BJ (cell line): ENCODE measurements at regions not wholly inside any gene's neighbourhood (a gene's known extent, or its start where the extent isn't known, plus 50 kb on each side); places are given as distances from the start of the nearest gene placed in this dataset.

Source experiments
- CTCF ChIA-PET: fragments of 350-600 bp; formaldehyde crosslinking; extraction: SDS; loops from one replicate; lab custom pipeline; 2021; ENCODE audit warnings: antibody characterized with exemption, inconsistent platforms; lab: Yijun Ruan, JAX
- POLR2A ChIA-PET: fragments of 300-600 bp; sonication (Branson Sonifier 250); formaldehyde crosslinking; extraction: SDS; loops from one replicate; lab custom pipeline; 2021; ENCODE audit warnings: antibody characterized with exemption; lab: Charles Lee
- DNase-seq: peaks from one replicate; pipeline ENCODE4 v3.0.0-alpha.2; 2011; ENCODE audit warnings: low read depth
- H3K27me3 ChIP-seq: 2 replicates; pipeline ENCODE4 v1.6.0; 2011; ENCODE audit warnings: low read length; ENCODE audit not compliant: control insufficient read depth, insufficient read depth
- H3K36me3 ChIP-seq: 2 replicates; pipeline ENCODE4 v1.5.1; 2011; ENCODE audit warnings: low read length; ENCODE audit not compliant: control insufficient read depth, insufficient read depth
- H3K4me3 ChIP-seq: 2 replicates; pipeline ENCODE4 v1.5.1; 2011; ENCODE audit warnings: low read depth, mild to moderate bottlenecking, control low read depth, low read length
- CTCF ChIP-seq: IDR thresholded peaks from 2 replicates; pipeline ENCODE4 v1.5.1; 2011; ENCODE audit warnings: low read depth, mild to moderate bottlenecking, control low read depth, inconsistent platforms, low read length, moderate library complexity; ENCODE audit not compliant: insufficient read depth

- H3K27me3 ChIP-seq, result no peaks in the 10 kb centered on the region
- no peak overlapping the region for H3K4me3 ChIP-seq
- TF ChIP-seq CTCF, result no peak
- H3K36me3 ChIP-seq, result no peaks in the 10 kb centered on the region
- ChIA-PET CTCF (interaction anchor here (1.0 to 1.1 kb wide), 3 partner anchors 11 to 70 kb away, joined by 3 to 4 read pairs (median 4); no protein-coding TSS in a partner anchor), POLR2A (no interaction called here)
- no peak for DNase-seq
These were observed 62.7 kb upstream of the COL8A1 start for GRCh38 chr3:99575683-99576082.

- CTCF ChIA-PET, result no interaction called here
- TF ChIP-seq CTCF, result no peak
- Histone ChIP-seq H3K36me3 (no peaks in the 10 kb centered on the region), H3K27me3 (no peaks in the 10 kb centered on the region), H3K4me3 (no peak overlapping the region)
- POLR2A ChIA-PET, result interaction anchor here (0.6 kb wide), 1 partner anchor 67 kb away, joined by 3 read pairs; no protein-coding TSS in a partner anchor
- DNase-seq, result no peak
These were observed 68.3 kb upstream of the COL8A1 start for GRCh38 chr3:99570061-99570460.

DNA sequence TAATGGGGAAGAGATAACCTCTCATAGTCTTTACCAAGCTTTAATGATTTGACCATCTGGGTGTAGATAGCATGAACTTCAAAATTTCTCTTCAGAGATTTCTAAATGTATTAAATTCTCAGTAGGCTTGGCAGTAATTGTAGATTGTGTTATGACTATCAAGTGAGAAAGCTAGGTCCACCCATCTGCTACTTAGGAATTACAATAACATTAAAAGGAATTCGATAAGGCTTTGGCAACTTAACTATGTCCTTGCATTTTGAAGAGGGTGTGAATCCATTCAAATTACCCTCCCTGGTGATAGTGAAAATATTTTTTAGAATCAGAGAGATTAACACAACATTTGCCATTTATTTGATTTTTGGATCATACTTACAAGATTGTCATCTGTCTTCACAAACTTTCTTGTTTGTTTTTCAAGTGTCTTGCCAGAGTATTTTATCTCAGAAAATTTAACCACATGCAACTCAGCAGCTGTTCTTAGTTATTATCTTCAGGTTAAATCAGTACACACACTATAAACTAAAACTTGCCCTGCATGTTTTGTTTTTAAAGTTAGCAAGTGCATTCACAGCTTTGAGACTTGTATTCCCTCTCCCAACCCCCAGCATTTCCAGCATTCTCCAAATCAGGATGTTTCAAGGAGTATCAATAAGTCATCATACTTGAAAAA, 69.6 kb upstream of the COL8A1 start:
- Histone ChIP-seq H3K36me3 (no peaks in the 10 kb centered on the region), H3K27me3 (no peaks in the 10 kb centered on the region), H3K4me3 (no peak overlapping the region)
- DNase-seq, result no peak
- ChIA-PET POLR2A (no interaction called here), CTCF (interaction anchor here (1.0 kb wide), 1 partner anchor 69 kb away, joined by 3 read pairs; no protein-coding TSS in a partner anchor)
- no peak for TF ChIP-seq CTCF

- TF ChIP-seq CTCF, result no peak
- no peak for DNase-seq
- POLR2A ChIA-PET, result no interaction called here
- no peak overlapping the region for H3K4me3 ChIP-seq
- H3K27me3 ChIP-seq, result no peaks in the 10 kb centered on the region
- CTCF ChIA-PET, result interaction anchor here (1.1 kb wide), 1 partner anchor 10 kb away, joined by 4 read pairs; no protein-coding TSS in a partner anchor
- H3K36me3 ChIP-seq, result no peaks in the 10 kb centered on the region
These were observed 73.1 kb upstream of the COL8A1 start for GRCh38 chr3:99565331-99565730.

DNA sequence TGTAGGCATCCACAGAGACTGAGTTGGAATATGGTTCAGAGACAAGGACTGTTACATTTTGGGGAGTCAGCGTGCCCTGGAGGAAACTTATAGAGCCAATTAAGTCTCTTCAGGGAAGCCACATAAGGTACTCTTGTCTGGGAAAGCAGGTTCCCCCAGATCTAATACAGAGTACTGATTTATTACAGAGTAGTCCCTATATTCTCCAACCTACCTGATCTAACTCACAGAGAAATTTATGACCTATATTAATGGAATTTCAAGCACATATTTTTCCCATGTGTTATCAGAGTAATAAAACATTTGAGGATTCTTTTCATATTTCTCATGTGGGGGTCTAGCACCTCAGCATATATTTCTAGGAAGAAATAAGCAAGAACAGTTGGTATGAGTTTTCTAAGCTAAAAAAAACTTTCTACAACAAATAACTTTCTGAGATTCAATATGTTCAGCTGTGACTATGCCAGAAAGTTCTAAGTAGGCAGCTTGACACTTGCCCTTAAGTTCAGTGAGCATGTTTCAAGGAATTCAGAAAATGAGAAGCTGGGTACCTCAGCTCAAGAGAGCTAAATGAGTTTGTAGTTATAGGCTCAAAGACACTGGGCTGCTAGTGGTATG, 75.3 kb upstream of the COL8A1 start:
- no peaks in the 10 kb centered on the region for H3K27me3 ChIP-seq
- ChIA-PET CTCF (interaction anchor here (1.2 to 1.7 kb wide), 2 partner anchors 13 to 31 kb away, joined by 3 read pairs; no protein-coding TSS in a partner anchor), POLR2A (interaction anchor here (0.5 to 0.9 kb wide), 2 partner anchors 59 to 77 kb away, joined by 3 read pairs; no protein-coding TSS in a partner anchor)
- no peak for DNase-seq
- no peak overlapping the region for H3K4me3 ChIP-seq
- H3K36me3 ChIP-seq, result no peaks in the 10 kb centered on the region
- no peak for TF ChIP-seq CTCF
